Panc1 (cell line): ENCODE measurements at regions not wholly inside any gene's neighbourhood (a gene's known extent, or its start where the extent isn't known, plus 50 kb on each side); places are given as distances from the start of the nearest gene placed in this dataset.

Experiments used
- ATAC-seq: fragments of 200-7000 bp; cut with Tn5 transposase; 2 replicates; pipeline ENCODE4 v1.9.1; 2020; ENCODE audit warnings: mild to moderate bottlenecking, moderate library complexity
- BruUV-seq: library from RNA; stranded (reverse); fragments of 400-500 nt; replicated peaks from 2 replicates; lab custom pipeline; 2021; lab: Mats Ljungman, UMichigan
- CTCF ChIA-PET: fragments of 300-600 bp; sonication (Branson Sonifier 250); formaldehyde crosslinking; loops from one replicate; lab custom pipeline; 2022; ENCODE audit warnings: antibody characterized with exemption; lab: Charles Lee
- POLR2A ChIA-PET: fragments of 300-600 bp; sonication (Branson Sonifier 250); formaldehyde crosslinking; loops from one replicate; lab custom pipeline; 2022; ENCODE audit warnings: antibody characterized with exemption; lab: Charles Lee
- DNase-seq: peaks from one replicate; pipeline ENCODE4 v3.0.0-alpha.2; 2010; ENCODE audit warnings: low read depth, low spot score
- H3K27ac ChIP-seq: 2 replicates; pipeline ENCODE4 v1.5.1; 2011; ENCODE audit warnings: mild to moderate bottlenecking, low read length, inconsistent platforms
- H3K27me3 ChIP-seq: fragments of 200-500 bp; sonication (Bioruptor generic); 2 replicates; pipeline ENCODE4 v1.6.0; 2014; ENCODE audit warnings: low read length, inconsistent platforms; ENCODE audit not compliant: control insufficient read depth, insufficient read depth
- H3K36me3 ChIP-seq: fragments of 200-500 bp; sonication (Bioruptor generic); 2 replicates; pipeline ENCODE4 v1.5.1; 2014; ENCODE audit warnings: inconsistent platforms, mild to moderate bottlenecking, low read length, moderate library complexity; ENCODE audit not compliant: control insufficient read depth, insufficient read depth
- H3K4me1 ChIP-seq: 2 replicates; pipeline ENCODE4 v1.5.1; 2011; ENCODE audit warnings: inconsistent platforms, mild to moderate bottlenecking, low read length, moderate library complexity; ENCODE audit not compliant: control insufficient read depth, insufficient read depth
- H3K4me3 ChIP-seq, 2 experiments: 2 replicates each; pipeline ENCODE4 v1.5.1; 2011 to 2012; ENCODE audit warnings: low read depth in 2 of 2, low read length in 2 of 2, mild to moderate bottlenecking in 2 of 2, inconsistent platforms in 1 of 2, moderate library complexity in 1 of 2
- H3K9me3 ChIP-seq: fragments of 200-500 bp; sonication (Bioruptor generic); 2 replicates; pipeline ENCODE4 v1.5.1; 2014; ENCODE audit warnings: low read depth, mild to moderate bottlenecking, inconsistent platforms, low read length, moderate library complexity; ENCODE audit not compliant: control insufficient read depth, insufficient read depth
- POLR2AphosphoS5 ChIP-seq: IDR thresholded peaks from 2 replicates; pipeline ENCODE4 v1.6.1; 2012; ENCODE audit warnings: mild to moderate bottlenecking, low read depth, low read length, moderate library complexity
- SIN3A ChIP-seq: IDR thresholded peaks from 2 replicates; pipeline ENCODE4 v1.6.1; 2012; ENCODE audit warnings: low read depth, mild to moderate bottlenecking, low read length, moderate library complexity, borderline replicate concordance; ENCODE audit not compliant: insufficient read depth
- TCF7L2 ChIP-seq: IDR thresholded peaks from 2 replicates; pipeline ENCODE4 v1.6.1; 2011; ENCODE audit warnings: mild to moderate bottlenecking, low read depth, low read length, inconsistent platforms
- in situ Hi-C: cut with HindIII; loops from 2 replicates; pipeline ENCODE4 v1.10.0; 2016; ENCODE audit warnings: low sequenced_read_pairs, low pct_unique_long_range_greater_than_20kb
- intact Hi-C: fragments of 100-400 bp; cut with micrococcal nuclease; formaldehyde crosslinking; loops from one replicate; pipeline ENCODE4 v1.10.0; 2022; ENCODE audit not compliant: unreplicated experiment
- TF ChIP-seq, protein P1 (sequence below), 2 experiments: IDR thresholded peaks; 2 replicates each; pipeline ENCODE4 v1.6.1; 2011 to 2012; ENCODE audit warnings: low read depth in 2 of 2, control low read depth in 1 of 2, low read length in 1 of 2, mild to moderate bottlenecking in 1 of 2, moderate library complexity in 1 of 2; ENCODE audit not compliant: insufficient read depth in 1 of 2
- TF ChIP-seq, protein P2 (sequence below): fragments of 450-650 bp; IDR thresholded peaks from 2 replicates; pipeline ENCODE4 v1.5.1; 2017; ENCODE audit warnings: mild to moderate bottlenecking

DNA sequence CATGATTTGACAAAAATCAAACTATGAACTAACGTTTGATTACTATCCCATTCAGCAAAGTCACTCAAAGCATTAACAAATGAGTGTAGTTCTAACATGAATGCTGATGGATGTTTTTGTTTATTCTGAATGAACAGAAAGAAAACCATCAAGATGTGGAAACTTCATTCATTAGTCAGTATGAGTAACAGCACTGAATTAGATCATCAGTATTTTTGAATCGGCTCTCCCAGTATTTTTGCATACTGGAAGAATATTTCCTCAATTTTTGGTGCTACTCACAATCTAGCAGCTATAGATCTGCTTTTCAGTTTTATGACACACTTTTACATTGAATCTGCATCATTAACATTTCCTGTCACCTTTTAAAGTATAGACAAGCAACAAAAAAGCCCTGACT, 63.8 kb upstream of the CD83 start:
- TF ChIP-seq SIN3A (no peak), POLR2AphosphoS5 (no peak), TCF7L2 (no peak)
- TF ChIP-seq, protein P1, sequence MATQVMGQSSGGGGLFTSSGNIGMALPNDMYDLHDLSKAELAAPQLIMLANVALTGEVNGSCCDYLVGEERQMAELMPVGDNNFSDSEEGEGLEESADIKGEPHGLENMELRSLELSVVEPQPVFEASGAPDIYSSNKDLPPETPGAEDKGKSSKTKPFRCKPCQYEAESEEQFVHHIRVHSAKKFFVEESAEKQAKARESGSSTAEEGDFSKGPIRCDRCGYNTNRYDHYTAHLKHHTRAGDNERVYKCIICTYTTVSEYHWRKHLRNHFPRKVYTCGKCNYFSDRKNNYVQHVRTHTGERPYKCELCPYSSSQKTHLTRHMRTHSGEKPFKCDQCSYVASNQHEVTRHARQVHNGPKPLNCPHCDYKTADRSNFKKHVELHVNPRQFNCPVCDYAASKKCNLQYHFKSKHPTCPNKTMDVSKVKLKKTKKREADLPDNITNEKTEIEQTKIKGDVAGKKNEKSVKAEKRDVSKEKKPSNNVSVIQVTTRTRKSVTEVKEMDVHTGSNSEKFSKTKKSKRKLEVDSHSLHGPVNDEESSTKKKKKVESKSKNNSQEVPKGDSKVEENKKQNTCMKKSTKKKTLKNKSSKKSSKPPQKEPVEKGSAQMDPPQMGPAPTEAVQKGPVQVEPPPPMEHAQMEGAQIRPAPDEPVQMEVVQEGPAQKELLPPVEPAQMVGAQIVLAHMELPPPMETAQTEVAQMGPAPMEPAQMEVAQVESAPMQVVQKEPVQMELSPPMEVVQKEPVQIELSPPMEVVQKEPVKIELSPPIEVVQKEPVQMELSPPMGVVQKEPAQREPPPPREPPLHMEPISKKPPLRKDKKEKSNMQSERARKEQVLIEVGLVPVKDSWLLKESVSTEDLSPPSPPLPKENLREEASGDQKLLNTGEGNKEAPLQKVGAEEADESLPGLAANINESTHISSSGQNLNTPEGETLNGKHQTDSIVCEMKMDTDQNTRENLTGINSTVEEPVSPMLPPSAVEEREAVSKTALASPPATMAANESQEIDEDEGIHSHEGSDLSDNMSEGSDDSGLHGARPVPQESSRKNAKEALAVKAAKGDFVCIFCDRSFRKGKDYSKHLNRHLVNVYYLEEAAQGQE (IDR thresholded peaks at IDR 0.05; ENCODE audit: insufficient read depth in 1 of 2, low read depth in 2 of 2, low read length in 1 of 2), result no peak
- TF ChIP-seq, protein P2, sequence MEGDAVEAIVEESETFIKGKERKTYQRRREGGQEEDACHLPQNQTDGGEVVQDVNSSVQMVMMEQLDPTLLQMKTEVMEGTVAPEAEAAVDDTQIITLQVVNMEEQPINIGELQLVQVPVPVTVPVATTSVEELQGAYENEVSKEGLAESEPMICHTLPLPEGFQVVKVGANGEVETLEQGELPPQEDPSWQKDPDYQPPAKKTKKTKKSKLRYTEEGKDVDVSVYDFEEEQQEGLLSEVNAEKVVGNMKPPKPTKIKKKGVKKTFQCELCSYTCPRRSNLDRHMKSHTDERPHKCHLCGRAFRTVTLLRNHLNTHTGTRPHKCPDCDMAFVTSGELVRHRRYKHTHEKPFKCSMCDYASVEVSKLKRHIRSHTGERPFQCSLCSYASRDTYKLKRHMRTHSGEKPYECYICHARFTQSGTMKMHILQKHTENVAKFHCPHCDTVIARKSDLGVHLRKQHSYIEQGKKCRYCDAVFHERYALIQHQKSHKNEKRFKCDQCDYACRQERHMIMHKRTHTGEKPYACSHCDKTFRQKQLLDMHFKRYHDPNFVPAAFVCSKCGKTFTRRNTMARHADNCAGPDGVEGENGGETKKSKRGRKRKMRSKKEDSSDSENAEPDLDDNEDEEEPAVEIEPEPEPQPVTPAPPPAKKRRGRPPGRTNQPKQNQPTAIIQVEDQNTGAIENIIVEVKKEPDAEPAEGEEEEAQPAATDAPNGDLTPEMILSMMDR, result no peak
- DNase-seq (no peak), ATAC-seq (no peak; the same call in 1 of the 2 replicates)
- Histone ChIP-seq H3K36me3 (no peaks in the 10 kb centered on the region), H3K4me3 (no peak overlapping the region), H3K27ac (no peak overlapping the region), H3K4me1 (no peaks in the 10 kb centered on the region), H3K27me3 (no peaks in the 10 kb centered on the region), H3K9me3 (no peaks in the 10 kb centered on the region)
- no TSS peak for BruUV-seq
- in situ Hi-C loops (no loop called here), intact Hi-C loops (loop anchor here (5.0 kb wide), 1 partner anchor 127 kb away; no protein-coding TSS in a partner anchor)
- ChIA-PET CTCF (no interaction called here), POLR2A (no interaction called here)

DNA sequence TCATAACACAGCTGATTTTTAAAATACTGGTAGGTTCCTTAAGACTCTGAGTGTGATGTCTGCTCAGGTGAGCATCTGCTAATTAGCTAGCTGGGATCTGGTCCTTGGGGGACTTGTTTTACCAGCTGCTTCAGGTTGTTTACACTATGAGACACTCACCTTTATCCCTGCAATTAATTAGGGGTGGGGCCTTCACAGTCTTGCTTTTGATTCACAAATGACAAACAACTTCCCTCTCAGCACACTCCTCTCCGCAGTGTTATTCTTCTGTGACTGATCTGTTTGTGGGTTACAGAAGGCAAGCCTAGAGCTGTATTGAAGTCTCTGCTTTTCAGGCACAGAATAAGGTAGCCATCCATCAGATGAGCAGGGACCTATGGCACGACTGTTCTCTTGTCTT, 62.0 kb upstream of the CD83 start:
- intact Hi-C loops, result no loop called here
- no TSS peak for BruUV-seq
- Histone ChIP-seq H3K4me3 (no peak overlapping the region), H3K27ac (no peak overlapping the region), H3K27me3 (no peaks in the 10 kb centered on the region), H3K9me3 (no peaks in the 10 kb centered on the region), H3K36me3 (no peaks in the 10 kb centered on the region), H3K4me1 (no peaks in the 10 kb centered on the region)
- in situ Hi-C loops, result no loop called here
- ATAC-seq (no peak), DNase-seq (no peak)
- CTCF ChIA-PET, result no interaction called here
- POLR2A ChIA-PET, result no interaction called here
- TF ChIP-seq TCF7L2 (no peak), POLR2AphosphoS5 (no peak), SIN3A (no peak)
- TF ChIP-seq, protein P2, result no peak
- TF ChIP-seq, protein P1 (IDR thresholded peaks at IDR 0.05; ENCODE audit: insufficient read depth in 1 of 2, low read depth in 2 of 2, low read length in 1 of 2), result no peak
